ENCODE measurements at regions not wholly inside any gene's neighbourhood (a gene's known extent, or its start where the extent isn't known, plus 50 kb on each side); places are given as distances from the start of the nearest gene placed in this dataset.
"Not testable (repeated sequence)": the region's sequence is repeated elsewhere in the genome, so short reads cannot be mapped to it uniquely, and the experiment has no call there.

DNA sequence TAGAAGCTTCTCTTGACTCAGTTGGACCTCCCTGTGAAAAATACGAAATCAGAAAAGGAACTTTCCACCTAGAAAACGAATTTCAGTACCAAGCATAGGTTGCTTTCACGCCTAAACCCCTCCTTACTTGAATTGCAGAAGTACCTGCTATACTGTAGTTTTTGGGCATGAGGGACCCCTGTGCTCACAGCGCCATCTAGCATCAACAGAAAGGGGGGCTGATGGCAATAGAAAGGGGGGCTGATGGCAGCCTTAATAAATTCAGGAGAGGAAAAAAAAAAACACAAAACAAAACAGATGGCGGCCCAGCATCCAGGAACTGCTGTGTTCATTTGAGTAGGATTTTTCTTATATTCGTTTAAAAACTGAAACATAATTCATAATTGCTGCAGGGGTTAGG, 96.7 kb downstream of the NPAP1 start:
- no peak for TF ChIP-seq CTCF (IDR thresholded peaks at IDR 0.05; ENCODE audit: insufficient read depth, low read length)
- H3K4me3 ChIP-seq (ENCODE audit: low read depth, low read length), result peak overlapping the region; percentile 62
- DNase-seq (ENCODE audit: low read depth), result no peak

DNA sequence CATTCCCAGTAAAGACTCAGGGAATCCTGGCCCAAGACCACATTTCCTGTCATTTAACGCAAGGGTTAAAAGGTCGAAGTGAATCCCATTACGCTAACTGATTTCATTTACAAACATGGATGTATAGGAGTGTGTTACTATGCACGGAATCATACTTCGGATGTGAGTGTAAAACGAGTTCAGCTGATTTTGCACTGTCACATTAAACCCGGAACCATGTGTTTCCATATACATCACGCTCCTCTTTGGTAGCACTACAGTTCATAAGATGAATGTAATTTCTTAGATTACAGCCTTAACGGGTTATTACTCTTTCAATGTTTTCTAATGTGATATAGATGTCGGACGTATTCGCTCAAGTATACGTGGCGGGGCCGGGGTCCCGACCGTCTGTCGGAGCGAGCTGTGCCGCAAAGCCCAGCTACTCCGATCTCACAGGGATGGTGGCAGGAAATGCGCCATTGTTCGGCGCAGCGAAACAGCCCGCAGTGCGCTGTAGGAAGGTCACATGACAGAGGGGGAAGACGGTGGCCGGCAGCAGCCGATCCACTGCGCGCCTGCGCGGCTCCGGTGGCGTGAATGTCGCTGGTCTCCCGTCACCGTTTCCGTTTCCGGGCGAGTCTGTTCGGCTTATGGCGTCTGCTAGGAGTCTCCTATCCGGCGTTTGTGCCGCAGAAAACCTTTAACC, 97.3 kb downstream of the NPAP1 start:
- peak; percentile 67 for DNase-seq (ENCODE audit: low read depth)
- peak overlapping the region; percentile 62 for H3K4me3 ChIP-seq (ENCODE audit: low read depth, low read length)
- TF ChIP-seq CTCF (IDR thresholded peaks at IDR 0.05; ENCODE audit: insufficient read depth, low read length), result no peak

GRCh38 chr15:24777307-24777706, 101.7 kb downstream of the NPAP1 start:
- TF ChIP-seq CTCF (IDR thresholded peaks at IDR 0.05; ENCODE audit: insufficient read depth, low read length), result no peak
- no peak overlapping the region for H3K4me3 ChIP-seq (ENCODE audit: low read depth, low read length)
- DNase-seq (ENCODE audit: low read depth), result no peak

- no peak overlapping the region for H3K4me3 ChIP-seq (ENCODE audit: low read depth, low read length)
- no peak for TF ChIP-seq CTCF (IDR thresholded peaks at IDR 0.05; ENCODE audit: insufficient read depth, low read length)
- DNase-seq (ENCODE audit: low read depth), result no peak
Observed at GRCh38 chr15:24784506-24784905, 108.9 kb downstream of the NPAP1 start.

DNA sequence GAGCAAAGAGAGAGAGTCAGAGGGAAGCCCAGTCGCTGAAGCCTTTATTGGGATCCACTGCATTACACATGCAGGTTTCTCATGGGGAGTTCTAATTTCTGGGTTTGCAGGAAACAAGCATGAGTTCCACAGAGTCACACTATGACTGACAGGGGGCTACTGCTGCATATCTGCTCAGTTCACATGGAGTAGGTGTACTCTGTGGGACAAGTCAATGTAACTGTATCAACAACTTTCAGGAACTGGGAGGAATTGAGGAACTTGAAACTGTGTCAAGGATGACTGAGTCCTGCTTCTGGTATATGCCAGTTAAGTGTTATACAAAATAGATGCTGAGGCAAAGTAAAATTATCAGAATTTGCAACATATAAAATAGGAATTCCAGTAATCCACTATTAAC, 110.8 kb downstream of the NPAP1 start:
- DNase-seq (ENCODE audit: low read depth), result no peak
- H3K4me3 ChIP-seq (ENCODE audit: low read depth, low read length), result no peak overlapping the region
- TF ChIP-seq CTCF (IDR thresholded peaks at IDR 0.05; ENCODE audit: insufficient read depth, low read length), result no peak

DNA sequence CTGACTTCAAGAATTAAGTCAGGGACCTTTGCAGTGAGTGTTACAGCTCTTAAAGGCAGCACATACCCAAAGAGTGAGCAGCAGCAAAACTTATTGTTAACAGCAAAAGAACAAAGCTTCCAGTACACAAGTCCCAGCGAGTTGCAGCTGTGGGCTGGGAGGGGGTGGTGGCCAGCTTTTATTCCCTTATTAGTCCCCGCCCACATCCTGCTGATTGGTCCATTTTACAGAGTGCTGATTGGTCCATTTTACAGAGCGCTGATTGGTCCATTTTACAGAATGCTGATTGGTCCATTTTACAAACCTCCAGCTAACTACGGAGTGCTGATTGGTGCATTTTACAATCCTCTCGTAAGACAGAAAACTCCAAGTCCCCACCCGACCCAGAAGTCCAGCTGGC, 127.0 kb downstream of the NPAP1 start:
- not testable (repeated sequence) for DNase-seq (ENCODE audit: low read depth)

DNA sequence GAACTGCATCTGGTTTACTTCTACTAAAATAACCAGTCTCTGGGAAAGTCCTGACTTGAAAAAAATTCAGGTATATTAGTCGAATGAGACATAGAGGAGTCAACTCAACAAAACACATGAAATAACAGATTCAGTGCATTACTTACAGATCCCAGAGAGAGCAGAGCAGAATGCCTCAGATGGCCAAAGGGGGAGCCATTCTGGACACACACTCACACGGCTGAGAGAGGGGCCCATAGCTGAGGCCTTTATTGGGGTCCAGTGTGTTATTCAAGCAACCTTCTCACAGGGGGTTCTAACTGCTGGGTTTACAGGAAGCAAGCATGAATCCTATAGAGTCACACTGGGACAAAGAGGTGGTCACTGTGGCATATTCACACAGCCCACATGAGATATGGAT, 135.1 kb upstream of the SNRPN start:
- no peak for TF ChIP-seq CTCF (IDR thresholded peaks at IDR 0.05; ENCODE audit: insufficient read depth, low read length)
- no peak overlapping the region for H3K4me3 ChIP-seq (ENCODE audit: low read depth, low read length)
- DNase-seq (ENCODE audit: low read depth), result no peak

More for the DNA sequence above, 127.0 kb downstream of the NPAP1 start:
- not testable (repeated sequence) for H3K4me3 ChIP-seq (ENCODE audit: low read depth, low read length)
